ENCODE measurements at regions not wholly inside any gene's neighbourhood (a gene's known extent, or its start where the extent isn't known, plus 50 kb on each side); places are given as distances from the start of the nearest gene placed in this dataset.

DNA sequence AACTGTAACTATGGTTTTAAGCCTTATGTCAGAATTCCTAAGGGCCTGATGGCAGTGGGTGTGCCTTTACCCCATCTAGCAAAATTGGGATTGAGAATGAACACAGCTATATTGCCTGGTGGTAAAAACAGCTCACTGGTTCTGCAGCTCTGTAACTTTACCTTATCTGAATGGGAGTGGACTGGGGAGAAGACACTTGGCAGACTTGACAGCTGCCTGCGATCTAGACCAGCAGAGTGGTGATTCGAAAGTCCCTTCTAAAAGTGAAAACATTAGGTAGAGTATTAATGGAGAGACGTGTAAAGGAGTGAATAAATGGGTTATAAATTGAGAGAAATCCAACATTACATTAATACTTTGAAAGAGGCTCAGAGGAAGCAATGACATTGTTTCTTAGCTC, 289.1 kb upstream of the EDIL3 start:
- H3K9me3 ChIP-seq (ENCODE audit: control insufficient read depth, low read depth, low read length) = peaks cover 13% of the 10 kb centered on the region
- H3K9me3 Mint-ChIP-seq = peaks cover 22 to 25% of the 10 kb centered on the region in 2 experiments
- no peak overlapping the region for H4K91ac ChIP-seq (ENCODE audit: insufficient read length, low read depth, low read length)
- H2AFZ ChIP-seq (ENCODE audit: low read length) = no peak overlapping the region
- no peaks in the 10 kb centered on the region for H4K20me1 ChIP-seq (ENCODE audit: control insufficient read depth, insufficient read depth, insufficient read length)
- H3K23me2 ChIP-seq (ENCODE audit: insufficient read length, low read depth, low read length, poor library complexity, severe bottlenecking) = no peaks in the 10 kb centered on the region
- no peak for DNase-seq
- no peaks in the 10 kb centered on the region for H3K27me3 Mint-ChIP-seq (ENCODE audit: low read depth)
- no peak overlapping the region for H3K14ac ChIP-seq (ENCODE audit: insufficient read depth, low read length)
- no peak overlapping the region for H2BK20ac ChIP-seq (ENCODE audit: low read depth, low read length, poor library complexity, severe bottlenecking)
- H3K27ac Mint-ChIP-seq = 0 out of 7 replicates have a peak overlapping the region, but pooled peaks of 1 of the 3 experiments have one; percentile 30
- H3K23ac ChIP-seq (ENCODE audit: insufficient read length, low read depth, low read length) = no peak overlapping the region
- no peak overlapping the region for H3T11ph ChIP-seq (ENCODE audit: low read length)
- H3K36me3 Mint-ChIP-seq (ENCODE audit: insufficient read depth in 1 of 3, low read depth in 3 of 3) = peaks cover 18 to 25% (median 19%) of the 10 kb centered on the region in 3 experiments
- H2AK5ac ChIP-seq (ENCODE audit: insufficient read length, low read length) = no peak overlapping the region
- 0 out of 4 replicates have a peak, but pooled peaks cover 0 to 2% of the 10 kb centered on the region in 2 experiments for H3K4me1 Mint-ChIP-seq
- H2BK120ac ChIP-seq (ENCODE audit: low read depth, low read length, poor library complexity, severe bottlenecking) = no peak overlapping the region
- no peak overlapping the region for H3K18ac ChIP-seq (ENCODE audit: insufficient read length, low read depth, low read length)
- H3K27ac ChIP-seq (ENCODE audit: insufficient read length, low read depth, low read length) = no peak overlapping the region
- H2BK5ac ChIP-seq (ENCODE audit: insufficient read length, low read length) = no peak overlapping the region
- H3K4me3 Mint-ChIP-seq = no peak overlapping the region
- H3K79me2 ChIP-seq (ENCODE audit: insufficient read depth, low read length) = no peaks in the 10 kb centered on the region
- no peak overlapping the region for H3K4me2 ChIP-seq (ENCODE audit: insufficient read depth, insufficient read length, low read length)
- H4K8ac ChIP-seq (replicated peaks; ENCODE audit: insufficient read length, low read depth, low read length) = no peak overlapping the region
- H2BK12ac ChIP-seq (ENCODE audit: insufficient read length, low read depth, low read length) = no peak overlapping the region
- TF ChIP-seq, protein P1, sequence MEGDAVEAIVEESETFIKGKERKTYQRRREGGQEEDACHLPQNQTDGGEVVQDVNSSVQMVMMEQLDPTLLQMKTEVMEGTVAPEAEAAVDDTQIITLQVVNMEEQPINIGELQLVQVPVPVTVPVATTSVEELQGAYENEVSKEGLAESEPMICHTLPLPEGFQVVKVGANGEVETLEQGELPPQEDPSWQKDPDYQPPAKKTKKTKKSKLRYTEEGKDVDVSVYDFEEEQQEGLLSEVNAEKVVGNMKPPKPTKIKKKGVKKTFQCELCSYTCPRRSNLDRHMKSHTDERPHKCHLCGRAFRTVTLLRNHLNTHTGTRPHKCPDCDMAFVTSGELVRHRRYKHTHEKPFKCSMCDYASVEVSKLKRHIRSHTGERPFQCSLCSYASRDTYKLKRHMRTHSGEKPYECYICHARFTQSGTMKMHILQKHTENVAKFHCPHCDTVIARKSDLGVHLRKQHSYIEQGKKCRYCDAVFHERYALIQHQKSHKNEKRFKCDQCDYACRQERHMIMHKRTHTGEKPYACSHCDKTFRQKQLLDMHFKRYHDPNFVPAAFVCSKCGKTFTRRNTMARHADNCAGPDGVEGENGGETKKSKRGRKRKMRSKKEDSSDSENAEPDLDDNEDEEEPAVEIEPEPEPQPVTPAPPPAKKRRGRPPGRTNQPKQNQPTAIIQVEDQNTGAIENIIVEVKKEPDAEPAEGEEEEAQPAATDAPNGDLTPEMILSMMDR (conservative IDR thresholded peaks at IDR 0.05) = no peak
- H2BK15ac ChIP-seq (ENCODE audit: low read depth, low read length) = no peak overlapping the region
- no peak overlapping the region for H3K9ac ChIP-seq (ENCODE audit: extremely low read depth, insufficient read length, low read length)
- no peaks in the 10 kb centered on the region for H3K4me1 ChIP-seq (ENCODE audit: insufficient read depth, low read length)
- no peak overlapping the region for H3K4ac ChIP-seq (ENCODE audit: low read depth, low read length)
- no peak overlapping the region for H4K5ac ChIP-seq (ENCODE audit: insufficient read length, low read depth, low read length)
- H3K27me3 ChIP-seq (ENCODE audit: insufficient read depth, low read length) = no peaks in the 10 kb centered on the region
- no peaks in the 10 kb centered on the region for H3K79me1 ChIP-seq (ENCODE audit: insufficient read depth, low read depth, low read length, poor library complexity, severe bottlenecking)
- no CpG with 5 or more reads among the region's 3 CpGs for WGBS (ENCODE audit: extremely low coverage, insufficient read length, low lambda C conversion rate)
- H3K56ac ChIP-seq (ENCODE audit: insufficient read length, low read depth, low read length) = no peak overlapping the region
